ENCODE measurements at regions not wholly inside any gene's neighbourhood (a gene's known extent, or its start where the extent isn't known, plus 50 kb on each side); places are given as distances from the start of the nearest gene placed in this dataset.

DNA sequence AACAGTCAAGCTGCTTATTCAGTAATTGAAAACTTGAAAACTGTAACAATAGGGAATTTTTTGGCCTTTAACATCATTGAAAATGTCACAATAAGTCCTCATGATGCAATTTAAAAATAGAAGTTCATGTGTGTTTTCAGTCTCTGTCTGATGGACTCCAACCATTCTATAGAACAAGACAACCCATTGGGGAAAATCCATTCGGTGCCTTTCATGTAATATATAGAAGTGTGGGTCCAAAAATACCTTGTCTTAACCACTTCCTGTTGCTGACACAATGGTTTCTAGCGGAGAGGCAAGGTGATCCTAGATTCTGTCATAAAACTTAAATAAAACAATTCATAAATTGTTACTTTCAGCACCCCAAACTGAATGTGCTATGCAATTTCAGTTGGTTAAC, 1131.3 kb upstream of the MAP3K7 start:
- no peaks in the 10 kb centered on the region for H3K27me3 ChIP-seq
- intact Hi-C loops (cut with DNase I): no loop called here
- no peak overlapping the region for H3K27ac ChIP-seq
- no peak overlapping the region for H3K4me3 ChIP-seq
- ATAC-seq (no peak), DNase-seq (no peak)
- TF ChIP-seq CTCF (IDR thresholded peaks at IDR 0.05) (no peak), POLR2A (IDR thresholded peaks at IDR 0.05) (no peak)
- no peaks in the 10 kb centered on the region for H3K9me3 ChIP-seq
- WGBS (ENCODE audit: insufficient coverage, low coverage, low lambda C conversion rate, missing lambda C conversion rate): 26% methylated on average over 2 of the region's 2 CpGs
- H3K36me3 ChIP-seq: no peaks in the 10 kb centered on the region
- no peaks in the 10 kb centered on the region for H3K4me1 ChIP-seq

GRCh38 chr6:91717094-91717493, 1130.2 kb upstream of the MAP3K7 start:
- ATAC-seq (no peak), DNase-seq (no peak)
- no peaks in the 10 kb centered on the region for H3K36me3 ChIP-seq
- no peaks in the 10 kb centered on the region for H3K4me1 ChIP-seq
- H3K9me3 ChIP-seq: no peaks in the 10 kb centered on the region
- H3K27ac ChIP-seq: no peak overlapping the region
- no peak for TF ChIP-seq POLR2A (IDR thresholded peaks at IDR 0.05)
- H3K27me3 ChIP-seq: no peaks in the 10 kb centered on the region
- intact Hi-C loops (cut with DNase I): no loop called here
- H3K4me3 ChIP-seq: no peak overlapping the region

- no peak for ATAC-seq
- WGBS (ENCODE audit: insufficient coverage, low coverage, low lambda C conversion rate, missing lambda C conversion rate): 64% methylated on average over 3 of the region's 3 CpGs
- no peak for DNase-seq
These were observed 1129.5 kb upstream of the MAP3K7 start for GRCh38 chr6:91716361-91716760.

GRCh38 chr6:91715171-91715805, 1128.4 kb upstream of the MAP3K7 start:
- intact Hi-C loops (cut with DNase I): no loop called here
- Histone ChIP-seq H3K27me3 (no peaks in the 10 kb centered on the region), H3K27ac (no peak overlapping the region), H3K36me3 (no peaks in the 10 kb centered on the region), H3K4me1 (no peaks in the 10 kb centered on the region), H3K9me3 (no peaks in the 10 kb centered on the region), H3K4me3 (no peak overlapping the region)
- DNase-seq: no peak
- TF ChIP-seq POLR2A (IDR thresholded peaks at IDR 0.05) (no peak), CTCF (IDR thresholded peaks at IDR 0.05) (no peak)
- WGBS (ENCODE audit: insufficient coverage, low coverage, low lambda C conversion rate, missing lambda C conversion rate): 74% methylated on average over 8 of the region's 11 CpGs
- ATAC-seq: no peak

More at GRCh38 chr6:91716361-91716760, 1129.5 kb upstream of the MAP3K7 start:
- intact Hi-C loops (cut with DNase I): no loop called here
- Histone ChIP-seq H3K27ac (no peak overlapping the region), H3K27me3 (no peaks in the 10 kb centered on the region), H3K36me3 (no peaks in the 10 kb centered on the region), H3K4me1 (no peaks in the 10 kb centered on the region), H3K4me3 (no peak overlapping the region), H3K9me3 (no peaks in the 10 kb centered on the region)
- TF ChIP-seq POLR2A (IDR thresholded peaks at IDR 0.05): no peak
- no peak for TF ChIP-seq CTCF (IDR thresholded peaks at IDR 0.05)

GRCh38 chr6:91713911-91714310, 1127.0 kb upstream of the MAP3K7 start:
- intact Hi-C loops (cut with DNase I): no loop called here
- no peak for ATAC-seq
- TF ChIP-seq POLR2A (IDR thresholded peaks at IDR 0.05) (no peak), CTCF (IDR thresholded peaks at IDR 0.05) (no peak)

More at GRCh38 chr6:91713911-91714310, 1127.0 kb upstream of the MAP3K7 start:
- Histone ChIP-seq H3K9me3 (no peaks in the 10 kb centered on the region), H3K27ac (no peak overlapping the region), H3K27me3 (no peaks in the 10 kb centered on the region), H3K4me3 (no peak overlapping the region), H3K36me3 (no peaks in the 10 kb centered on the region), H3K4me1 (no peaks in the 10 kb centered on the region)
- DNase-seq: no peak
